ENCODE measurements at regions not wholly inside any gene's neighbourhood (a gene's known extent, or its start where the extent isn't known, plus 50 kb on each side); places are given as distances from the start of the nearest gene placed in this dataset.
"Not testable (repeated sequence)": the region's sequence is repeated elsewhere in the genome, so short reads cannot be mapped to it uniquely, and the experiment has no call there.

DNA sequence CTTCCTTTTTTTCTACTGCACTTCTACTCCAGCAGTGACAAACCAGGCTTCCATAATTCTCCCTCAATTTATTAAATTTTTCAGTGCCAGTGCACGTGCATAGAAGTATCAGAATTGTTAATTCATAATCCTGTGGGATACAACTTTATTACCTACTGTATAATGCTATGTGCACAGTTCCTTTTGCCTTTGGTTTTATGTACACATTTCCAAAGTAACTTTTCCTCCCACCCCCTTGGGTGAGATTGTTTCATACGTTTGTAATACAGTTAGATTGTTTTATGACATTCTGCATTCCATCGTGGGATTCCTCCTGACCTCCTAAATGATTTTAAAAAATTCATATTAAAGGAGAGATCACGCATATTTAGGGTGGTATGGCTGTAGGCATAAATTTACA is 128.1 kb downstream of the TTC6 start:
- Mint-ChIP-seq H3K4me1 (no peaks in the 10 kb centered on the region), H3K4me3 (no peak overlapping the region), H3K27me3 (no peaks in the 10 kb centered on the region), H3K27ac (no peak overlapping the region), H3K36me3 (ENCODE audit: low read depth) (no peaks in the 10 kb centered on the region)
- no peaks in the 10 kb centered on the region for H3K9me3 ChIP-seq (ENCODE audit: control insufficient read depth, low read length, poor library complexity, severe bottlenecking)
- DNase-seq, result no peak
- no peak for ATAC-seq

DNA sequence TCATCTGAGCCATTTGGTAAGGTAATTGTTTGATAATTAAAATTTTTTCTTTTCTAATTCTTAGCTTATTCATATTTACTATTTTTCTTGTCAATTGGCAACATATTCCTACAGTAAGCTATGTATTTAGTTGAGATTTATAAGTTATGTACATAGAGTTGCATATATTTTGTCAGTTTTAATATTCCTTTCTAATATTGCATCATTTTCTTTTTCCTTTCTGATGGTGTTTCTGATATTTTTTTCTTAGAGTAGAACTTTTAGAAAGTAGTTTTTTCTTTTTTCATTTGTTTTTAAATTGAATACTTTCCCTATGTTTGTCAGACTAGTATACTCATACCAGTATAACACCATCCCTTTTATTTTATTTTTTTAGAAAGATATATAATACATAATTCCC is 131.3 kb downstream of the TTC6 start:
- Mint-ChIP-seq H3K4me3 (no peak overlapping the region), H3K27ac (no peak overlapping the region), H3K36me3 (ENCODE audit: low read depth) (no peaks in the 10 kb centered on the region), H3K27me3 (no peaks in the 10 kb centered on the region), H3K4me1 (no peaks in the 10 kb centered on the region)
- DNase-seq (no peak), ATAC-seq (no peak)
- no peaks in the 10 kb centered on the region for H3K9me3 ChIP-seq (ENCODE audit: control insufficient read depth, low read length, poor library complexity, severe bottlenecking)

DNA sequence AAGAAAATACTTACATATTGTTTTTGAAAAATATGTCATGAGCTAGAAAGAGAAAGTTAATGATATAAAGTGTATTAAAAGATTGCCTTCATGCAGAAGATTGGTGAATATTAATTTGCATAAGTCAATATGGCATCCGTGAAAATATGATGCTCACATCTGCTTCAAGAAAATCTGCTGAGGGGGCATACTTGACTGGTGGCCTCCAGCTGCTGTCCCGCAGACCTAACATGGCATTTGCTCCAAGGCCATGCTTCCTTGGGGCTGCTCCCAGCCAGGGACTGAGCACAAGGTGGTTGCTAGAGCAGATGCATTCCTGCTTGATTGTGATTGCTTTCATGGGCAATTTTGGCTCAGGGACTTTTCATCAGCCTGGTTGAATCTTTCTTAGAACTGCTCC is 133.8 kb downstream of the TTC6 start:
- H3K4me1 Mint-ChIP-seq, result no peaks in the 10 kb centered on the region
- H3K27ac Mint-ChIP-seq, result no peak overlapping the region
- no peak for ATAC-seq
- no peaks in the 10 kb centered on the region for H3K27me3 Mint-ChIP-seq
- no peak for DNase-seq
- H3K4me3 Mint-ChIP-seq, result no peak overlapping the region
- no peaks in the 10 kb centered on the region for H3K9me3 ChIP-seq (ENCODE audit: control insufficient read depth, low read length, poor library complexity, severe bottlenecking)
- H3K36me3 Mint-ChIP-seq (ENCODE audit: low read depth), result no peaks in the 10 kb centered on the region

DNA sequence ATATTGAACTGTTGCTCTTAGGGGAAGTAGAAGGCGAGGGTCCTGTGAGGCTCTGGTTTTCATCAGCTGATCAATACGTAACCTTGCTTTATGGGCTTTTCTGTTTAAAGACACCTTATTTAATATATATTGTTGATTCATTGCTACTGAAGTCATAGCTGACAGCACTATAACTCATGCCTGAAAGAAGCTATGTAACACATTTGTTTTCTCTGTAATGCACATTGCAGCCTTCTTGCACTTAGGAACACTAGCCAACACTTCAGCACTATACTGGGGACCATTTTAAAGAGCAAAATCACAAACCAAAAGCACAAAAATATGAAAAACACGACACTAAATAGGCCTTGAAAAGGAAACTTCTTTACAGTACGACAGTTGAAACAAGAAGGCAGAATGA is 135.7 kb downstream of the TTC6 start:
- no peaks in the 10 kb centered on the region for H3K9me3 ChIP-seq (ENCODE audit: control insufficient read depth, low read length, poor library complexity, severe bottlenecking)
- Mint-ChIP-seq H3K4me3 (no peak overlapping the region), H3K27ac (no peak overlapping the region), H3K4me1 (no peaks in the 10 kb centered on the region), H3K27me3 (no peaks in the 10 kb centered on the region), H3K36me3 (ENCODE audit: low read depth) (no peaks in the 10 kb centered on the region)
- ATAC-seq, result no peak
- no peak for DNase-seq

DNA sequence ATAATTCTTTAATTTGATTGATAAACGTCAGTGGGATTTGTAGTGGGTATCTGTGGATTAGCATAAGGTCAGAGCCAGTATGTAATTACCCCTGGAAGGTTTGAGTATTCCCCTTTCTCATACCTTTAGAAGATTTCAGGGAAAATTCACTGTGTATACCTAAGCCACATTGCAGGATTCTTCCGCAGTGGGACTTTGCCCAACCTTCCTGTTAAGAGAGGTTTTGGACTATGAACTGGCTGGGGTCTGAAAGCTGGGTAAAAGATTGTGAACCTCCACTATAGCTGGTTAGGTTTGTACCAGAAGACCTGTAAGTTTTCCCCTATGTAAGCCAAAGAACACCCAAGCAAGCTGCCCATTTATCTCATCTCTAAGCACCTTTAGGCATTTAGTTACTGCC is 150.2 kb downstream of the TTC6 start:
- H3K27ac Mint-ChIP-seq, result no peak overlapping the region
- H3K36me3 Mint-ChIP-seq (ENCODE audit: low read depth), result no peaks in the 10 kb centered on the region
- H3K4me1 Mint-ChIP-seq, result no peaks in the 10 kb centered on the region
- ATAC-seq (no peak), DNase-seq (no peak)
- no peaks in the 10 kb centered on the region for H3K27me3 Mint-ChIP-seq
- H3K4me3 Mint-ChIP-seq, result no peak overlapping the region
- H3K9me3 ChIP-seq (ENCODE audit: control insufficient read depth, low read length, poor library complexity, severe bottlenecking), result no peaks in the 10 kb centered on the region

DNA sequence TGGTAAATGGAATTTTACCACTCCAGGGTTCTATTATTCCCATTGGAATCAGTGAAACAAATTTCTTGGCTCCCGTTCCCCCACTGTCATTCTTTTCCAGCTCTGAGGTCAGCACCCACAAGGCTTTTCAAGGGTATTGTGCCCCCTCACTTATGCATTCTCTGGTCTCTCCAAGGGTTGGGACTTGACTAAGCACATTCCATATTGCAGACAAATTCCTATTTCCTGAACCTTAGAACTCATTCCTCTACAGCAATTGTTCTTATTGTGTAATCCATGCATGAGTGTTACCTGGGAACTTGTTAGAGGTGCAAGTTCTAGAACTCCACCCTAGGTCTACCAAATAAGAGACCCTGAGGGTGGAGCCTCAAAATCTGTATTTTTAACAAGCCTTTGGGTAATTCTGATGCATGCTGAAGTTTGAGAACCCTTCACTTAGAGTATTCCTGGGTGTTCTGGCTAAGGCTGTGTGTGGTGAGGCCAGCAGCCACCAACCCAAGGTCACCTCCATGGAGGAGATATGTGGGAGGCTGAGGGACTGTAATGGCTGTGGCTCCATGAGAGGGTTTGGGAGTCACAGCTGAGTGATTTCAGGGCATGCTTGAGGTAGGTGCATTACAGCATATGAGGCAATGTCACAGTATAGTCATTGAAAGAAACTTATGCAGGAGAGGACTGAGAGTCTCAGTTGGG is 150.9 kb downstream of the TTC6 start:
- DNase-seq, result no peak
- no peak for ATAC-seq
- Mint-ChIP-seq H3K4me1 (no peaks in the 10 kb centered on the region), H3K27me3 (no peaks in the 10 kb centered on the region), H3K27ac (no peak overlapping the region), H3K4me3 (no peak overlapping the region), H3K36me3 (ENCODE audit: low read depth) (no peaks in the 10 kb centered on the region)
- no peaks in the 10 kb centered on the region for H3K9me3 ChIP-seq (ENCODE audit: control insufficient read depth, low read length, poor library complexity, severe bottlenecking)

DNA sequence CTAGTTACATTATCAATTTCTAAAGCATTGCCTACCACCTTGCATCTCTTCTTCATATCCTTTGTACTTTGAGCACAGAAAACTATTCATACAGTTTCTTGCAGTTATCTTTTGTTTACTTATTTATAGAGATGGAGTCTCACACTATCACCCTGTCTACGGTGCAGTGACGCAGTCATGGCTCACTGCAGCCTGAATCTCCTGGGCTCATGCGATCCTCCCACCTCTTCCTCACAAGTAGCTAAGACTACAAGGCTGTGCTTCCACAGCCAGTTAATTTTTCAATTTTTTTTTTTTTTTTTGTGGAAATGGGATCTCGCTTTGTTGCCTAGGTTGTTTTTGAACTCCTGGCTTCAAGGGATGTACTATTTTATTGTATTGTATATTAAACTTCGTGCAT is 158.0 kb downstream of the TTC6 start:
- no peaks in the 10 kb centered on the region for H3K9me3 ChIP-seq (ENCODE audit: control insufficient read depth, low read length, poor library complexity, severe bottlenecking)
- H3K27ac Mint-ChIP-seq, result no peak overlapping the region
- no peaks in the 10 kb centered on the region for H3K4me1 Mint-ChIP-seq
- DNase-seq (no peak), ATAC-seq (no peak)
- no peaks in the 10 kb centered on the region for H3K36me3 Mint-ChIP-seq (ENCODE audit: low read depth)
- no peak overlapping the region for H3K4me3 Mint-ChIP-seq
- H3K27me3 Mint-ChIP-seq, result no peaks in the 10 kb centered on the region

DNA sequence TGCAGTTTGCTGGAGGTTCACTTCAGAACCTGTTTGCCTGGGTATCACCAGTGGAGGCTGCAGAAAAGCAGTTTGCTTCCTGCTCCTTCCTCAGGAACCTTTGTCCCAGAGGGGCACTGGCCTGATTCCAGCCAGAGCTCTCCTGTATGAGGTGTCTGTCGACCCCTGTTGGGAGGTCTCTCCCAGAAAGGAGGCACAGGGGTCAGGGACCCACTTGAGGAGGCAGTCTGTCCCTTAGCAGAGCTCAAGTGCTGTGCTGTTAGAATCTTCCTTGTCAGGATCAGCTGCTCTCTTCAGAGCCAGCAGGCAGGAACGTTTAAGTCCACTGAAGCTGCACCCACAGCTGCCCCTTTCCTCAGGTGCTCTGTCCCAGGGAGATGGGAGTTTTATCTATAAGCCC is 164.8 kb downstream of the TTC6 start:
- H3K36me3 Mint-ChIP-seq (ENCODE audit: low read depth); ATAC-seq; DNase-seq; H3K27ac Mint-ChIP-seq; H3K4me1 Mint-ChIP-seq; H3K27me3 Mint-ChIP-seq; H3K9me3 ChIP-seq (ENCODE audit: control insufficient read depth, low read length, poor library complexity, severe bottlenecking); H3K4me3 Mint-ChIP-seq: not testable (repeated sequence)

DNA sequence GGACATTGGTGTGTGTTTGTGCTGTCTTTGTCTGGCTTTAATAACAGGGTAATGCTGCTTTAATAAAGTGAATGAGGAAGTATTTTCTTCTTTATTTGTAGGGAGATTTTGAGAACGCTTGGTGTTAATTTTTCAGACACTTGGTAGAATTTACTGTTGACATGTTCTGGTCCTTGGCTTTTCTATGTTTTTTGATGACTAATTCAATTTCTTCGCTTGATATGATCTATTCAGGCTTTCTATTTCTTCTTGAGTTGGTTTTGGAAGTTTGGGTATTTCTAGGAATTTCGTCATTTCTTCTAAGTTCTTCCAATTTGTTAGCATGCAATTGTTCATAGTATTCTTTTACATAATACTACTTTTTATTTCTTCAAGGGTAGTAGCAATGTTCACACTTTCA is 167.8 kb downstream of the TTC6 start:
- no peaks in the 10 kb centered on the region for H3K27me3 Mint-ChIP-seq
- no peak for DNase-seq
- no peaks in the 10 kb centered on the region for H3K4me1 Mint-ChIP-seq
- no peaks in the 10 kb centered on the region for H3K36me3 Mint-ChIP-seq (ENCODE audit: low read depth)
- H3K4me3 Mint-ChIP-seq, result no peak overlapping the region
- no peaks in the 10 kb centered on the region for H3K9me3 ChIP-seq (ENCODE audit: control insufficient read depth, low read length, poor library complexity, severe bottlenecking)
- ATAC-seq, result no peak
- H3K27ac Mint-ChIP-seq, result no peak overlapping the region

DNA sequence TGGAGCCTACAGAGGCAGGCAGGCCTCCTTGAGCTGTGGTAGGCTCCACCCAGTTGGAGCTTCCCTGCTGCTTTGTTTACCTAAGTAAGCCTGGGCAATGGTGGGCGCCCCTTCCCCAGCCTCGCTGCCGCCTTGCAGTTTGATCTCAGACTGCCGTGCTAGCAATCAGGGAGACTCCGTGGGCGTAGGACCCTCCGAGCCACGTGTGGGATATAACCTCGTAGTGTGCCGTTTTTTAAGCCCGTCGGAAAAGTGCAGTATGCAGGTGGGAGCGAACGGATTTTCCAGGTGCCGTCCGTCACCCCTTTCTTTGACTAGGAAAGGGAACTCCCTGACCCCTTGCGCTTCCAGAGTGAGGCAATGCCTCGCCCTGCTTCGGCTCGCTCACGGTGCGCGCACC is 176.9 kb downstream of the TTC6 start:
- DNase-seq; H3K9me3 ChIP-seq (ENCODE audit: control insufficient read depth, low read length, poor library complexity, severe bottlenecking); H3K36me3 Mint-ChIP-seq (ENCODE audit: low read depth); H3K27ac Mint-ChIP-seq; H3K4me1 Mint-ChIP-seq; ATAC-seq; H3K27me3 Mint-ChIP-seq; H3K4me3 Mint-ChIP-seq: not testable (repeated sequence)

DNA sequence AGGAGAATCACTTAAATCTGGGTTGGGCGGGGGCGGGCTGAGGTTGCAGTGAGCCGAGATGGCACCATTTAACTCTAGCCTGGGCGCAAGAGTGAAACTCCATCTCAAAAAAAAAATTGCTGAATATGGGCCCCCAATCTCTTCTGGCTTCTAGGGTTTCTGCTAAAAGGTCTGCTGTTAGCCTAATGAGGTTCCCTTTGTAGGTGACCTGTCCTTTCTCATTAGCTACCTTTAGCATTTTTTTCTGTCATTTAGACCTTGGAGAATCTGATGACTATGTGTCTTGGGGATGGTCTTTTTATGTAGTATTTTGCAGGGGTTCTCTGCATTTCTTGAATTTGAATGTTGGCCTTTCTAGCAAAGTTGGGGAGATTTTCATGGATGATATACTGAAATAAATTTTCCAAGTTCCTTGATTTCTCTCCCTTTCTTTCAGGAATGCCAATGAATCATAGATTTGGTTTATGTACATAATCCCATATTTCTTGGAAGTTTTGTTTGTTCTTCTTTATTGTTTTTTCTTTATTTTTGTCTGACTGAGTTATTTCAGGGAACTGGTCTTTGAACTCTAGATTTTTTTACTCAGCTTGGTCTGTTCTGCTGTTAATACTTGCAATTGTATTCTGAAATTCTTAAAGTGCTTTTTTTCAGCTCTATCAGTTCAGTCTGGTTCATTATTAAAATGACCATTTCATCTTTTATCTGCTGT is 181.5 kb downstream of the TTC6 start:
- no peaks in the 10 kb centered on the region for H3K27me3 Mint-ChIP-seq
- ATAC-seq (no peak), DNase-seq (no peak)
- H3K27ac Mint-ChIP-seq, result no peak overlapping the region
- H3K9me3 ChIP-seq (ENCODE audit: control insufficient read depth, low read length, poor library complexity, severe bottlenecking), result no peaks in the 10 kb centered on the region
- no peak overlapping the region for H3K4me3 Mint-ChIP-seq
- H3K36me3 Mint-ChIP-seq (ENCODE audit: low read depth), result no peaks in the 10 kb centered on the region
- no peaks in the 10 kb centered on the region for H3K4me1 Mint-ChIP-seq

DNA sequence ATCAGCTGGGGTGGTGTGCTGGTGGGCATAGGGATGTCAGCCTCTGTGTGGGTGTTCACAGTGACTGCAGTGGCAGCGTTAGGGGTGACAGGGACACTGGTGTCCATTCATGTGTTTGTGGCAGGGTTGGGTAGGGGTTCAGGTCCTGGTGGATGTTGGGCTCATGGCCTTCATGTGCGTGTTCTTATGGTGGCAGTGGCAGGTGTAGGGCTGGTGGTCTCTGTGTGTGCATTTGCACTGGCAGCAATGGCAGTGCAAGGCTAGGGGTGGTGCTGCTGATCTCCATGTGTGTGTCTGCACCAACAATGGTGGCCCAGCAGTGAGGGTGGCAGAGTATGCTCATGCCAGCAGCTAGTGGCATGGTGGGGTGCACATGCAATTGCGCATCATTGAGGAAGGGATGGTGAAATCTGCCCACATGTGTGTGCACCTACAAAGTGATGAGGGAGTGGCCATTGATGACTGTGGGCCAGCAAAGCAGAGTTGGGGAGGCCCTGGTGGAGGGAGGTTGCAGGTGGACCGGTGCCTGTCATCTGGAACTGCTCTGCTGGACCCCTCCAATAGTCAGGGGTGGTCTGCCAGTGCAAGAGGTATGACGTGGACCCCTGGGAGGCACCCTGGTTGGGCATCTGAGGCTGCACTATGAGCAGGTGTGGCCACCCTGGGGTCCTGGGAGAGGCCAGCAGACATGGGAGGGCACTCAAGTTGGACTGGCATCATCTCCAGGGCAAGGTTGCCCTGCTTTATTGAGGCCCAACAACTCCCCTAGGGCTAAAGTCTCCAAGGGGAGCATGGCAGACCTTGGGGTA is 182.9 kb downstream of the TTC6 start:
- H3K27me3 Mint-ChIP-seq, result no peaks in the 10 kb centered on the region
- ATAC-seq (no peak), DNase-seq (no peak)
- H3K27ac Mint-ChIP-seq, result no peak overlapping the region
- H3K36me3 Mint-ChIP-seq (ENCODE audit: low read depth), result no peaks in the 10 kb centered on the region
- no peak overlapping the region for H3K4me3 Mint-ChIP-seq
- no peaks in the 10 kb centered on the region for H3K4me1 Mint-ChIP-seq
- H3K9me3 ChIP-seq (ENCODE audit: control insufficient read depth, low read length, poor library complexity, severe bottlenecking), result no peaks in the 10 kb centered on the region

DNA sequence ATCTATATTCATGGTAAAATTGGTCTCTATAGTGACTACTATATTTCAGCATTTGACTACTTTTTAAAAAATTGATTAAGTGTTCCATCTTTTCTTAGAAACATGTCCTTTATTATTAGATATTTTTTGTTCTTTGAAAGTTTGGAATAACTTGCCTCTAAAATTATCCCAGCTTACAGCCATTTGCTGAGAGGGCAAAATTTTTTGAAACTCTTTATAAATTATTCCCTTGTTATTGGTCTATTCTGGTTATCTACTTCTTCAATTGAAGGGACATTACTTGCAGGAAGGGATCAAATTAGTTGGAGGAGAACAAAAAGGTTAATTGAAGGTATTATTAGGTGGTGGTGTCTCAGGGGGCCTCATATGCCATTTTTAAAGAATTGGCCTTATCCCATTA is 184.1 kb downstream of the TTC6 start:
- DNase-seq (no peak), ATAC-seq (no peak)
- Mint-ChIP-seq H3K27me3 (no peaks in the 10 kb centered on the region), H3K36me3 (ENCODE audit: low read depth) (no peaks in the 10 kb centered on the region), H3K27ac (no peak overlapping the region), H3K4me1 (no peaks in the 10 kb centered on the region), H3K4me3 (no peak overlapping the region)
- no peaks in the 10 kb centered on the region for H3K9me3 ChIP-seq (ENCODE audit: control insufficient read depth, low read length, poor library complexity, severe bottlenecking)
